ENCODE measurements at regions not wholly inside any gene's neighbourhood (a gene's known extent, or its start where the extent isn't known, plus 50 kb on each side); places are given as distances from the start of the nearest gene placed in this dataset.

DNA sequence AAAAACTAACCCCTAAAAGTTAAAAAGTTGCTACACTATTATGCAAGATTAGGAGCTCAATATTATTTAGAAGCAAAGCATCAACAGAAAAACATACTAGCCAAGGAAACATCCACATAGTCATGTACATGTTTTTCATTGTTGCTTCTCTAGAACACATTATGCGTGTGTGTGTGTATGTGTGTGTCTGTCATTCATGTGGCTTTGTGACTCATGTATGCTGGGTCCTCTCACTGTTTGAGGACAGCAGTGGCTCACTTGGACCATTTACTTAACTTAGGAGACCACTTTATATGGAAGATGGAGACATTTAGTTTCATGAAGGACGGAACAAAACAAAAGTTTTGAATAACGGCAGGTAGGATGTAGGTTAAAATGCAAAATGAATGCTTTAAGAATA lies 219.4 kb upstream of the THBS1 start:
- intact Hi-C loops (cut with DNase I; ENCODE audit: low total_unique reads): loop anchor here (10.0 kb wide), 1 partner anchor 627 kb away; no protein-coding TSS in a partner anchor
- H3K4me3 ChIP-seq (ENCODE audit: low read depth, poor library complexity, severe bottlenecking): no peak overlapping the region
- TF ChIP-seq, protein P1, sequence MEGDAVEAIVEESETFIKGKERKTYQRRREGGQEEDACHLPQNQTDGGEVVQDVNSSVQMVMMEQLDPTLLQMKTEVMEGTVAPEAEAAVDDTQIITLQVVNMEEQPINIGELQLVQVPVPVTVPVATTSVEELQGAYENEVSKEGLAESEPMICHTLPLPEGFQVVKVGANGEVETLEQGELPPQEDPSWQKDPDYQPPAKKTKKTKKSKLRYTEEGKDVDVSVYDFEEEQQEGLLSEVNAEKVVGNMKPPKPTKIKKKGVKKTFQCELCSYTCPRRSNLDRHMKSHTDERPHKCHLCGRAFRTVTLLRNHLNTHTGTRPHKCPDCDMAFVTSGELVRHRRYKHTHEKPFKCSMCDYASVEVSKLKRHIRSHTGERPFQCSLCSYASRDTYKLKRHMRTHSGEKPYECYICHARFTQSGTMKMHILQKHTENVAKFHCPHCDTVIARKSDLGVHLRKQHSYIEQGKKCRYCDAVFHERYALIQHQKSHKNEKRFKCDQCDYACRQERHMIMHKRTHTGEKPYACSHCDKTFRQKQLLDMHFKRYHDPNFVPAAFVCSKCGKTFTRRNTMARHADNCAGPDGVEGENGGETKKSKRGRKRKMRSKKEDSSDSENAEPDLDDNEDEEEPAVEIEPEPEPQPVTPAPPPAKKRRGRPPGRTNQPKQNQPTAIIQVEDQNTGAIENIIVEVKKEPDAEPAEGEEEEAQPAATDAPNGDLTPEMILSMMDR (IDR thresholded peaks at IDR 0.05): no peak
- TF ChIP-seq POLR2A (IDR thresholded peaks at IDR 0.05): no peak
- DNase-seq (ENCODE audit: low spot score in 2 of 2): no peak
- 93 to 95% methylated on average over 3 of the region's 3 CpGs for WGBS, 2 donors

DNA sequence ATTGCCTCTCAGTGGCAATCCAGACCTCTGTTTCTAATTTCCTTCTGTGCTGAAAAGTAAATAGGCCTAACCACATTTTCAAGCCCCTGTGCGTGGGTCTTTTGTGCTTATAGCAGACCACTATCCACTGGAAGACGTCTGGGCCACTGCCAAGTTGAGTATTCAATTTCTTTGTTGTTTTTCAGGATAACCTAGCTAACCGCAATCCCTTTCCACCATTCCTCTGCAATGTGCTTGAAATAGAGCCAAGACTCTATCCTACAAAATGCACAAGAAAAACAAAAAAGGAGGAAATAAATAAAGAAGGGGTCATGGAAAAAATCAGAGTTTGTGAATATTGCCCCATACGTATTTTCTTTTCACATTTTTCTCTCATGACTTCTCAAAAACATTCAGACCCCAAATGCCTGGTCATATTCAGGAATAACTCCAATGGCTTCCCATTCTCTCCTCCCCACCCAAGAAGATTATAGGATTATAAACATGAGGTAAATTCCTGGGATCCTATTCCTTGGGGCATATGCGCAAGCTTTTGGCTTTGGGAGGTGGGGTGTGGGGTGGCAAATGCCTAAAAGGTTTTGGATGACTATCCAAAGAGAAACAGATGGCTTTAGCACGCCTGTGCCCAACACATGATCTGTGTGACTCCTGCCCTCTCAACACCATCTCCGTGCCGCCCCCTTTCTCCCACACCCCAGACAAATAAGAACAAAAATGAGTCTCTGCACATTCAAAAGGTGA lies 217.9 kb upstream of the THBS1 start:
- H3K4me3 ChIP-seq (ENCODE audit: low read depth, poor library complexity, severe bottlenecking): no peak overlapping the region
- WGBS, 2 donors: 80 to 83% methylated on average over 8 of the region's 8 CpGs
- no peak for DNase-seq (ENCODE audit: low spot score in 2 of 2)
- TF ChIP-seq, protein P1 (IDR thresholded peaks at IDR 0.05): no peak
- TF ChIP-seq POLR2A (IDR thresholded peaks at IDR 0.05): no peak
- intact Hi-C loops (cut with DNase I; ENCODE audit: low total_unique reads): loop anchor here (10.0 kb wide), 1 partner anchor 628 kb away; no protein-coding TSS in a partner anchor

DNA sequence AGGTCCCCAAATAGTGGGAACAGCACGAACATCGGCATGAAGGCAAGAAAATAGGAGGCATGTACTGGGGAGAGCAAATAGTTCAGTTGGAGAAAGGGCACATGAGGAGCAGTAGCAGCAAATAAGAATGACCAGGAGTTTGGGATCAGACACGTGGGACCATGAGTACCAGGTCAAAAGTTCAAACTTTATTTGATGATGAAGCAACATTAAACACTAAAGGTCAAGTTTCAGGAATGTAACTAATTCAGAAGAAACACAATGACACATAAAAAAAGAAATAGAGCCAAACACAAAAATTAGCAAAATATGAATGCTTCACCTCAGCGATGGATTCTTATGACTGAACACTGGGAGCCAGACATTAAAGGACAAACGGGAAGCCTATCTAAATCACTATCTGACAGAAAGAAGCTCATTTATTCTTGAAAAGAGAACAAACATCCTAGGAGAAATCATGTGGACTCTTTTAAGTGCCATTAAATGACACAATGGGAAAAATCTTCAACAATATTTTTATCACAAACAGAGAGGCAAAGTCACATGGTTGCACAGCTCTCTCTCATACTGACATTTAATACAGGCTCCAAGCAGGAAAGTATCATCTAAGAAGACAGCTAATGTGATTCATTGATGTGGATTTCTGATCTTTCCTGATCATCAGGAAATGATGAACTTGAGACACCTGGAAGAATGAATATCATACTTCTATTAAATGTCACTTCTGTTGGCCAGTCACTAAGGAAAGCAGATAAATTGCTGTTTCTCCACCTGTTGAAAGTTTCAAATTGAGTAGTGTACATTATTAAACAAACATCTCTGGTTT lies 216.9 kb upstream of the THBS1 start:
- TF ChIP-seq, protein P1 (IDR thresholded peaks at IDR 0.05): no peak
- TF ChIP-seq POLR2A (IDR thresholded peaks at IDR 0.05): no peak
- H3K4me3 ChIP-seq (ENCODE audit: low read depth, poor library complexity, severe bottlenecking): no peak overlapping the region
- DNase-seq (ENCODE audit: low spot score in 2 of 2): no peak
- intact Hi-C loops (cut with DNase I; ENCODE audit: low total_unique reads): loop anchor here (10.0 kb wide), 1 partner anchor 629 kb away; no protein-coding TSS in a partner anchor
- 61 to 64% methylated on average over 5 of the region's 5 CpGs for WGBS, 2 donors

DNA sequence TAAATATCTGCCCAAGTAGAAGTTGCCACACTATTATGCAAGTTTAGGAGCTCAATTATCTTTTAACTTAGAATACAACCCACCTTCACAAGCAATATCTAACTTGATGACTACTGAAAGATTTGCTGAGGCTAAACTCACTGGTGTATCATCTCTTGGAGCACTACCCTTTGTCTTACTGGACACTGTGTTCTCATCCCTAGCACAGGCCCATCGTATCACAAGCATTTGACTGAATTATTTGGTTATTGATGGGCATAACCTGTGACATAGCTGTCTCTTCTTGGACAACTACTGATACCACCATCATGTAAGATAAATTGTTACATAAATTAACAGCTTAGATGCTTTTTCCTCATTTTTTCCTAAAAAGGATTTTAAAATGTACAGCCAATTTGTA lies 216.2 kb upstream of the THBS1 start:
- DNase-seq (ENCODE audit: low spot score in 2 of 2): no peak
- 80 to 81% methylated on average over 1 of the region's 1 CpG for WGBS, 2 donors
- H3K4me3 ChIP-seq (ENCODE audit: low read depth, poor library complexity, severe bottlenecking): no peak overlapping the region
- TF ChIP-seq POLR2A (IDR thresholded peaks at IDR 0.05): no peak
- TF ChIP-seq, protein P1 (IDR thresholded peaks at IDR 0.05): no peak
- intact Hi-C loops (cut with DNase I; ENCODE audit: low total_unique reads): loop anchor here (10.0 kb wide), 1 partner anchor 630 kb away; no protein-coding TSS in a partner anchor

DNA sequence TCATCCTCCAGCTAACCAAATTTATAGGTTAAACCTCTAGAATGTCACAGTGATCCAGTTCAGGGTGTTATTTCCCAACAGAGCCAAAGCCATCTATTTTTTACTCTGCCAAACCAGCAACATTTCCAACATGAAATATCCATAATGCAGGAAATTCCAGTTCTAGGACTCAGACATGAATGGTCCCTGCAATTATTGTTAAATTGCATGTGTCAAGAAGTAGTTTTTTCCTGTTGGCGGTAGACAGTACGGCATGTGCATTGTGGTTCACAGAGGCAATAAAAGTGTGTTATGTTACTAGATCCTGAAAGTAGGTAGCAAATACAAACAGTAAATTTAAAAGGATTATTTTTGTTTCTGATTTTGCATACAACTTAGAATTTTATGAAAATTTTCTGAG lies 215.7 kb upstream of the THBS1 start:
- TF ChIP-seq POLR2A (IDR thresholded peaks at IDR 0.05): no peak
- TF ChIP-seq, protein P1 (IDR thresholded peaks at IDR 0.05): no peak
- WGBS, 2 donors: 80 to 83% methylated on average over 2 of the region's 2 CpGs
- intact Hi-C loops (cut with DNase I; ENCODE audit: low total_unique reads): loop anchor here (10.0 kb wide), 1 partner anchor 630 kb away; no protein-coding TSS in a partner anchor
- no peak for DNase-seq (ENCODE audit: low spot score in 2 of 2)
- H3K4me3 ChIP-seq (ENCODE audit: low read depth, poor library complexity, severe bottlenecking): no peak overlapping the region

All from lower leg skin (tissue), 4 donors.